ENCODE measurements at regions not wholly inside any gene's neighbourhood (a gene's known extent, or its start where the extent isn't known, plus 50 kb on each side); places are given as distances from the start of the nearest gene placed in this dataset.
"Not testable (repeated sequence)": the region's sequence is repeated elsewhere in the genome, so short reads cannot be mapped to it uniquely, and the experiment has no call there.

DNA sequence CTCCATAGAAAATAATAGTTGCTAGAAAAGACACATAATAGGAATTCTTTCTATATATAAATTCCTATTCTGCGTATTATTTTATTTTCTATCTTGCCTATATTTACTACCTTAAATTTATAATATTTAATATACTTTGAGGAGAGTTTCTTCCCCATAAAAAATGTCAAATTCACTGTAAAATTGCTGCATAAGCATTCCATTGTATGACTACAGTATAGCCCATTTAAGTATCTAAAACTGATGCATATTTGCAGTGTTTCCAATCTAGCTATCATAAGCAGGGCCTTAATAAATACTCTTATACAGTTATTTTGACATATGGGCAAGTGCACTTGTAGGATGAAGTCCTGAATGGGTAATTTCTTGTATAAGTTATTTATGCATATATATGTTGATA, 1088.6 kb upstream of the EPHA6 start:
- intact Hi-C loops (cut with micrococcal nuclease): no loop called here

- intact Hi-C loops (cut with micrococcal nuclease): no loop called here
Observed at GRCh38 chr3:95731753-95732152, 1082.6 kb upstream of the EPHA6 start.

- intact Hi-C loops (cut with micrococcal nuclease): no loop called here
Observed at GRCh38 chr3:95733336-95733735, 1081.1 kb upstream of the EPHA6 start.

DNA sequence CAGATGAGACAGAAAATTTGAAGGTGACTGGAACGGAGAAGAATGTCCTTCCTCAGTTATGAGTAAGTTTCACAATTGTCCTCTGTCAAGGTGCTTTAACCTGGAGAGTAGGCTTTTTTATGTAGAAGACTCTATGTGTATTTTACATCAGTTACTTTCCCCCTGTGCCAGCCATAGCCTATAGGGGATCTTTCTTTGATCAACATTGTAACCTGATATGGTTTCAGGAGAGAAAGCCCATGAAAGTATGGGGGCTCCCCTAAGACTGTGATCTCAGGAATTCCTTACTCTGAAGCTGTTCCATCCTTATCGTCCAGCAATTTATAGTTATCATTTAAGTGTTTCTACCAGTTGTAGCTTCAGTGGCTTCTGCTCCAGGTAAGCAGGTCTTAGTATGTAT, 1076.3 kb upstream of the EPHA6 start:
- intact Hi-C loops (cut with micrococcal nuclease): no loop called here

DNA sequence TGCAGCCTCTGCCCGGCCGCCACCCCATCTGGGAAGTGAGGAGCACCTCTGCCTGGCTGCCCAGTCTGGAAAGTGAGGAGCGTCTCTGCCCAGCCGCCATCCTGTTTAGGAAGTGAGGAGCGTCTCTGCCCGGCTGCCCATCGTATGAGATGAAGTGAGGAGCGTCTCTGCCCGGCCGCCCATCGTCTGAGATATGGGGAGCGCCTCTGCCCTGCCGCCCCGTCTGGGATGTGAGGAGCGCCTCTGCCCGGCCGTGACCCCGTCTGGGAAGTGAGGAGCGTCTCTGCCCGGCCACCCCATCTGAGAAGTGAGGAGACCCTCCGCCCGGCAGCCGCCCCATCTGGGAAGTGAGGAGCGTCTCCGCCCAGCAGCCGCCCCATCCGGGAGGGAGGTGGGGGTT, 1069.5 kb upstream of the EPHA6 start:
- intact Hi-C loops (cut with micrococcal nuclease): not testable (repeated sequence)

- intact Hi-C loops (cut with micrococcal nuclease): no loop called here
Observed at GRCh38 chr3:95750097-95750496, 1064.3 kb upstream of the EPHA6 start.

DNA sequence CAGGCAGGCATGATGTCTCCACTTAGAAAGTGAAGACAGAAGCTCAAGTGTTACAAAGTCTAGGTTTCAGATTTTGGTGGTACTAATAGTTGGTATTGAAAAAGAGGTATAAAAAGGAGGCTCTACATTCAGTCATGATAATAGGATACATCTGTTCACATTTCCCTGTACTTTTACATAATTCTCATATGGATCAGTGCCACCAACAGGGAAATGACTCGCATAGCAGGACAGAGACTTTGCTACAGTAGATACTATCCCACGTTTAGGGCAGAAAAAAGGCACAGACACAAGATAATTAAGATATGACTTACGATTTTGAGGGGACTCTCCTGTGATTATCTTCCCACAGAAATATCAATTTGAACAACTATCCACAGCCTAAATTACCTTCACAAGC, 1062.9 kb upstream of the EPHA6 start:
- intact Hi-C loops (cut with micrococcal nuclease): no loop called here

DNA sequence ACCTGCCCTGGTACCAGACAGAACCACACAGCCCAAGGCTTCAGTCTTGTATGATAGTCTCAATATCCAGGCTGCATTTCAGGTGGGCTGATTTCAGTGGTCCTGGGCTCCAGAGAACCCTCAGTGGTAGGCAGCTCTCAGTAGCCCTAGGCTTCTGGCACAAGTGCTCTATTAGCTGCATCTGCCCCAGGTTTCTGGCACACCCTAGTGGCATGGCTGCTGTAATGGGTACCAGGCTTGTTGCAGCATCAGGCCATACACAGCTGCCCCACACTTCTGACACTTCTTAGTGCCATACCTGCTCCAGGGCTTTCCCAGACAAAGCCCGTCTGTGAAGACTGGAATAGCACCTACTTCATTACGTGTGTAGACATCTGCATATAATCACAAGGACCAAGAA, 1062.2 kb upstream of the EPHA6 start:
- intact Hi-C loops (cut with micrococcal nuclease): no loop called here

- intact Hi-C loops (cut with micrococcal nuclease): no loop called here
Observed at GRCh38 chr3:95758707-95759106, 1055.7 kb upstream of the EPHA6 start.

DNA sequence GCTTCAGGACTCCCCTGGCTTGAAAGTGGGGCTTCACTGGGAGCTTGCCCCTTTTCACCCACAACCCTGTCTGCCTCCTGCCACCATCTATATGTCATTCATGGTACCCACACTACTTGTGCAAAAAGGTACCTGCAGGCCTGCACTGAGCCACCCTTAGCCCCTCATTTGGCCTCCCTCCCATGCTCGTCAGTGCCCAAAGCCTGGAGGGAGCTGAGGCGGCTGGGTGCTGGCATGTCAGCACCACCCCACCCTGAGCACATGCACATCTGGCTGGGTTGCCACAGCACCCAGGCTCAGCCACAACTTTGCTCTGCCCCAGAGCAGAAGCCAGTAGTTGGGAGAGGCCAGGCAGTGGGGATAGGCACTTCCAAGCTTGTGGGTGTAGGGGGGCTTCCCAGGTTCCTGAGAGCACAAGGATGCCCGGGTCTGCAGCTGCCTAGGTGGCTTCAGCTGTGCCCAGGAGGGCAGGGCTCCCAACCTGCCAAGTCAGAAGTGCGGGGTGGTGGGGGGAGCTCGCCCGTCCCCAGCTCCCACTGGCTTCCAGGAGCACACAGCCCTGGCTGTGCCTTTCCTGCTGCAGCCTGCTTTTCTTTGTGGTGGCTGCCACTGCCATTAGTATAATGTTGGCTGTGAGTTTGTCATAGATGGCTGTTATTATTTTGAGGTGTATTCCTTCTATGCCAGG, 1054.6 kb upstream of the EPHA6 start:
- intact Hi-C loops (cut with micrococcal nuclease): no loop called here

DNA sequence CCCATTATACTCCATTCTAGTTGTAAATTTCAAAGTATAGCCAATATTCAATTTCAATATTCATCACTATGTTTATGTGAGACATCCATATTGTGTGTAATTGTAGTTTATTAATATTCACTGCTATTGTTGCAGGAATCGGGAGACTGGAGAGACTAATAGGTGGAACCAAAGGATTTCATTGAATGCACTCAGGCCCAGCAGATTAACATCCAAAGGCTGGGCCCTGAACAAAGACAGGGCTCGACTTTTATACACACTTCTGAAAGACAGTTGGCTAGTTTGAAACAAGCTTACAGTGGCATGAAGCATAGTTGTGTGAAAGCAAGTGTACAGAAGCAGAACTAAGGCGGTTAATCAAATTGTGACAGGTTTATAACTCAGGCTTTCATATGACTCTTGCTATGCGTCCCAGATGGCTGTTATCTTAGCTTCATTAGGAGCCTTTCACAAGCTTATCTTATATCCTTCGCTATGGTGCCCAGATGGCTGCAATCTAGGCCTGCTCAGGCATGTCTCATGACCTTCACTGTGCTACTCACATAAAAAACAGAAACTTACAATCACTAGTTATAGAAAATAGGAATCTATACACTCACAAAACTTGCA, 1038.8 kb upstream of the EPHA6 start:
- intact Hi-C loops (cut with micrococcal nuclease): no loop called here

- intact Hi-C loops (cut with micrococcal nuclease): no loop called here
Observed at GRCh38 chr3:95781598-95781997, 1032.8 kb upstream of the EPHA6 start.

DNA sequence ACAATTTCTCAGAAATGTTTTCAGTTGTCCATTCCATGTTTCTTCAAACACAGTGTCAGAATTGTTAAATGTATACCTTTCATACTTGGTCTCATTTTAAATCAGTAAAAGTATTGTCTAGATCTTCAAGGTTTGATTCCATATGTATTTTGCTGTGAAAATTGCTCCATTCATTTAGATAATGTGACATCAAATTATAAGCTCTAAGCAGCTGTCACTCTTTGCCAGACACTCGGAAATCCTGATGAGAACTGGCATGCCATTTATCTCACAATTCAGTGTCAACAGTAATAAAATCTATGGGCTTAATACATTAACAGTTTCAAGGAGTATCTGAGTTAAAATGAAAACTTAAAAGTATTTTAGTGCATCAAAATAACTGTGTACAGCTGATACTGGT, 1025.3 kb upstream of the EPHA6 start:
- intact Hi-C loops (cut with micrococcal nuclease): no loop called here

DNA sequence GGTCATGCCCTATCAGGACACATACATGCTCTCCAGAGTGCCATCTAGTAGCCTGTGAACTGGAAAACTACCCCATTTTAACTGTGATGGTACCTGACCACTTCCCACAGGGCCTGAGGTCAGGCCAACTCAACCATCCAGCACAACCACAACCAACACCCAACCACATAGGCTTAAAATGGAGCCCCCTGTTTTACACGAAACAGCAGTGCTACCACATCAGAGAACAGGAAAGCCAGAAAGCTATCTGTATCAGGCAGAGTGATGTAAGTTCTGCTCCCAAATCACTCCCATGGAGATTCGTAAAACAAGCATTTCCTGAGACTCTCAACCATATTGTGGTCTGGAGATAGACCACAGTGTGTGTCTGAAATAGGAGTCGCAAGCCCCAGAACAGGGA, 1017.3 kb upstream of the EPHA6 start:
- intact Hi-C loops (cut with micrococcal nuclease): no loop called here

GRCh38 chr3:95798628-95799027, 1015.8 kb upstream of the EPHA6 start:
- intact Hi-C loops (cut with micrococcal nuclease): no loop called here

DNA sequence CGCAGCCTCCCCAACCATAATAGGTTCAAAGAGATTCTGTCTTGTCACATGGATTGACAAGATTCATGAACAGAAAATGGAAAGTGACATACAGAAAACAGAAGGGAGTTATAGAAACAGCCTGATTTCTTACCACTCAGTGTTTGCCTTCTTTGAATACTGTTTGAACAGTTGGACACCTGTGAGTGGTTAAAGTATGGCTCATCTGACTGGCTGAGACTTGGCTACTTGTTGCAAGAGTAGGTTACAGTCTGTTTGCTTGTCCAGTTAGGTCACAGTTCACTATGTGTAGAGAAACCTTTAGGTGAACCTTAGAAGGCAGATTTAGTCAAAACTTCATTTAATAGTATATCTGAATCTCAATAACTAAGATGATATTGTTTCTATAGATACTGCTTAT, 1003.9 kb upstream of the EPHA6 start:
- intact Hi-C loops (cut with micrococcal nuclease): no loop called here

- intact Hi-C loops (cut with micrococcal nuclease): no loop called here
Observed at GRCh38 chr3:95813244-95813643, 1001.1 kb upstream of the EPHA6 start.

DNA sequence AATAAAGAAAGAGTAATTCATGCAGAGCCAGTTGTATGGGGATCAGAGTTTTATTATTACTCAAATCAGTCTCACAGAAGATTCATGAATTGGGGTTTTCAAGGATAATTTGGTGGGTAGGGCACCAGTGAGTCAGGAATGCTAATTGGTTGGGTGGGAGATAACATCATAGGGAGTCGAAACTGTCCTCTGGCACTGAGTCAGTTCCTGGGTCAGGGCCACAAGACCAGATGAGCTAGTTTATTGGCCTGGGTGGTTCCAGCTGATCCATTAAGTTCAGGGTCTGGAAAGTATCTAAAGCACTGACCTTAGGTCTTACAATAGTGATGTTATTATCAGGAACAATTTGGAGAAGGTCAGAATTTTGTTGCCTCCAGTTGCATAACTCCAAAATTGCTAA, 998.6 kb upstream of the EPHA6 start:
- intact Hi-C loops (cut with micrococcal nuclease): no loop called here

DNA sequence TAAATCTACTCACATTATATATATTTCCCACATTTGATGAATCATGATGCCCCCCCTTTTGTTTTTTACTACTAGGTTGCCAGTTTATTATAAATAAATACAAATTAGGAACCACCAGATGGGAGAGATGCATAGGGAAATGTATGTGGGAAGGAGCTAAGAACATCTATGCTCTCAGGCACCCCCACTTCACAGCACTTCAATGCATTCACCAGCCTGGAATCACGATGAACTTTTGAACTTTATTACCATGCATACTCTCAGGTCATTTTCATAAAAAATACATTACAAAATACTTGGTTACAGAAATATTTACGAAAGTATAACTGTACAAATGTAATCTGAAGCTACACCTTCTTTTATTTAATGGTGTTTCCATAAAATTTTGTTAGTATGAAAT, 988.0 kb upstream of the EPHA6 start:
- intact Hi-C loops (cut with micrococcal nuclease): no loop called here

DNA sequence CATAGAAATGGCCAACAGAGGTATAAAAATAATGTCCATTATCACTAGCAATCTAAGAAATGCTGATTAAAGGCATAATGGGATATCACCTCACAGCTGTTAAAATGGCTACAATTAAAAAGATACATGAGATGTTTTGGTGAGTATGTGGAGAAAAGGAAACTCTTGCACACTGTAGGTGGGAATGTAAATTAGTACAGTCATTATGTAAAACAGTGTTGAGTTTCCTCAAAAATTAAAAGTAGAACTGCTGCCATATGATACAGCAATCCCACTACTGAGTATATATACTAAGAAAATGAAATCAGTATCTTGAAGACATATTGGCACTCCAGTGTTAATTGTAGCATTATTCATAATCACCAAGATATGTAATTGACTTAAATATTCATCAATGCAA, 982.2 kb upstream of the EPHA6 start:
- intact Hi-C loops (cut with micrococcal nuclease): no loop called here

GRCh38 chr3:95860628-95861027, 953.8 kb upstream of the EPHA6 start:
- intact Hi-C loops (cut with micrococcal nuclease): not testable (repeated sequence)

GRCh38 chr3:95883801-95884200, 930.6 kb upstream of the EPHA6 start:
- intact Hi-C loops (cut with micrococcal nuclease): no loop called here

DNA sequence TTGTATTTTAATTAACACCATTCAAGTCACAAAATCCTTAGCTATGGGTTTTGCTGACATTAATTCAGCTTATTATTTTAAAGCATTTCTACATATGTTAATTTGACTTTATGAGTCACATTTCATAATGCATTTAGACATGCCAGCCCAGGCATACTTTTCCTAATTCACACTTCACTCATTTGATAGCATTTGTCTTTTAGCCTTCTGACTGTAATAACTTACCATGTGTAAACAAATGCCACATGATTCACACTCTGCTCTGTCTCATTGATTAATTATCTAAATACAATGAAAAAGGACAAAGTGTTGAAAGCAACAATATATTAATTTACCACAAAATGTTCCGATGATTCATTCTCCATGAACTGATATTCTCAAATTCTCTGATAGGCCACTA, 927.8 kb upstream of the EPHA6 start:
- intact Hi-C loops (cut with micrococcal nuclease): no loop called here

DNA sequence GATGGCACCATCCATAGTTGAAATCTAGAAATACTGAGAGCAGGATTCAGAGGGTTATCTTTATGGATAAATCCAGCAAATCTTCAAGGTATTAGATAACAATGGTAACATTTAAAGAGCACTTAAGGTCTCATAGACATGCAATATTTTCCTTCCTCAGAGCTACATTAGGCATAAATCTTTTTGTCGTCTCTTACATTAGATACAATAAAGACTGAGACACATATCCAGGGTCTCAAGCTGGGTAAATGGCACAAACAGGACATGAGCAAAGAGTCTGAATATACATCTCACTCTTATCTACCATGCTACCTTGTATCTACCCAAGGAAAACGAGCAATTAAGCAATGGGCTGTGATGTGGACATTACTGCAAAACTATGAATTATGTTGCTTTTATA, 927.3 kb upstream of the EPHA6 start:
- intact Hi-C loops (cut with micrococcal nuclease): no loop called here
